AG04449 (cell line): ENCODE measurements at regions not wholly inside any gene's neighbourhood (a gene's known extent, or its start where the extent isn't known, plus 50 kb on each side); places are given as distances from the start of the nearest gene placed in this dataset.
A peak's percentile ranks its signal among the peaks of the same experiment; 100 is the strongest.

Source experiments
- CTCF ChIA-PET: fragments of 350-600 bp; formaldehyde crosslinking; extraction: SDS; loops from one replicate; lab custom pipeline; 2021; ENCODE audit warnings: antibody characterized with exemption; lab: Yijun Ruan, JAX
- POLR2A ChIA-PET: fragments of 400-600, 350-600 bp; formaldehyde crosslinking; extraction: SDS; loops from one replicate; lab custom pipeline; 2020; ENCODE audit warnings: antibody characterized with exemption, inconsistent platforms; lab: Yijun Ruan, JAX
- DNase-seq: peaks from one replicate; pipeline ENCODE4 v3.0.0-alpha.2; 2010; ENCODE audit warnings: low read depth, low spot score
- H3K4me3 ChIP-seq: 2 replicates; pipeline ENCODE4 v1.5.1; 2011; ENCODE audit warnings: low read depth, mild to moderate bottlenecking, control low read depth, low read length
- TF ChIP-seq, protein P1 (sequence below): IDR thresholded peaks from one replicate; pipeline ENCODE4 v1.5.1; 2011; ENCODE audit warnings: mild to moderate bottlenecking, moderate library complexity, low read length, control low read depth, inconsistent platforms; ENCODE audit not compliant: insufficient read depth; ENCODE audit errors: missing control alignments

DNA sequence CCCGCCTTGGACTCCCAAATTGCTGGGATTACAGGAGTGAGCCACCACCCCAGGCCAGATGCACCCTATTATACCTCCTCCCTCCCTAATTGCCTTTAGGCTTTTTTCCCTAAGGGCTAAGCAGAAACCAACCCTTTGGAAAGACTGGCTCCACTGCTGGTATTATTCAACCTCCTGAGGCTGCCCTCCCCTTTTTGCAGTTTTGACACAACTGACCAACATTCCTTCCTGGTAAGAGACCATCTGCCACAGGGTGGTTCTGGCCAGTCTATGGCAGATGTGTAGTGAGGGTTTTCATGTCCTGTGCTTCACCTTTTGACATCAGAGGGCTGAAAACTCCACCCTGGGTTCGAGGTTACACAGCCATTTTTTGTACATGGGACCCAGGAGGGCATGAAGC, 1785.3 kb upstream of the CELF4 start:
- CTCF ChIA-PET, result no interaction called here
- POLR2A ChIA-PET, result no interaction called here

DNA sequence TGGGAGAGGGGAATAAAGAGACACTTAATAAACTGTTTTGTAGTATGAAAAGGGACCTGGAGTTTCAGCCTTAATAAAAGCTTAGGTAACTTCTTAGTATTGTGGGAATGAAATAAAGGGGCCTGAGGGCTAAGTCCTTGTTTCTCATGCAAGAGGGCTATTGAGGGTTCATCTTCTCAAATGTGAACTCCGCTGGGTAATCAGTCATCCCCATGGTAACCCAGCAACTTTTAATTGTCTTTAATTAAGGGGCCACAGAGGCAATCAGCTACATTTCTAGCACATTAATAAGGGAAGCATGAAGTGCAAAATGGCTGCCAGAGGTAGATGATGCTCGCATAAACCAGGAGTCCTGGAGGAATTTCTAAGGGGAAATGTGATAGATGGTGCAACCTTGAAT, 1784.2 kb upstream of the CELF4 start:
- no peak overlapping the region for H3K4me3 ChIP-seq
- CTCF ChIA-PET, result no interaction called here
- POLR2A ChIA-PET, result no interaction called here
- no peak for DNase-seq
- TF ChIP-seq, protein P1, sequence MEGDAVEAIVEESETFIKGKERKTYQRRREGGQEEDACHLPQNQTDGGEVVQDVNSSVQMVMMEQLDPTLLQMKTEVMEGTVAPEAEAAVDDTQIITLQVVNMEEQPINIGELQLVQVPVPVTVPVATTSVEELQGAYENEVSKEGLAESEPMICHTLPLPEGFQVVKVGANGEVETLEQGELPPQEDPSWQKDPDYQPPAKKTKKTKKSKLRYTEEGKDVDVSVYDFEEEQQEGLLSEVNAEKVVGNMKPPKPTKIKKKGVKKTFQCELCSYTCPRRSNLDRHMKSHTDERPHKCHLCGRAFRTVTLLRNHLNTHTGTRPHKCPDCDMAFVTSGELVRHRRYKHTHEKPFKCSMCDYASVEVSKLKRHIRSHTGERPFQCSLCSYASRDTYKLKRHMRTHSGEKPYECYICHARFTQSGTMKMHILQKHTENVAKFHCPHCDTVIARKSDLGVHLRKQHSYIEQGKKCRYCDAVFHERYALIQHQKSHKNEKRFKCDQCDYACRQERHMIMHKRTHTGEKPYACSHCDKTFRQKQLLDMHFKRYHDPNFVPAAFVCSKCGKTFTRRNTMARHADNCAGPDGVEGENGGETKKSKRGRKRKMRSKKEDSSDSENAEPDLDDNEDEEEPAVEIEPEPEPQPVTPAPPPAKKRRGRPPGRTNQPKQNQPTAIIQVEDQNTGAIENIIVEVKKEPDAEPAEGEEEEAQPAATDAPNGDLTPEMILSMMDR, result no peak

More for the DNA sequence above, 1785.3 kb upstream of the CELF4 start:
- H3K4me3 ChIP-seq, result no peak overlapping the region
- no peak for DNase-seq
- TF ChIP-seq, protein P1, result no peak

DNA sequence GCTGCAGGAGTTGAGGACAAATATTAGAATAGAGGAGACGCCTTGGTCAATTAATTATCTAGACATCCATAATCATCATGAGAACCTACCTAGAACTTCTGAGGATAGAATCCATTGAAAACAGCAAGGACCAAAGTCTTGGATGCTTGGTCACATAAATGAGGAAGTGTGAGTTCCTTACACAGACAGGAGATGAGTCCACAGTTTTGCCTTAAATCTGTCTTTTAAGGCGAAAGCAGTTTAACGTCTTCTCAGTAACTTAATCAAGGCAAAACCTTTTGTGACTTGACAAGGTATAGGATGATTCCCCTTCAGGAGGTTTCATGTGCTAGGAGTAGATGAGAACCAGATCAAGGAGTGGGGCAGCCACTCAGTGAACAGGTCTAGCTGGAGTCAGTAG, 1783.2 kb upstream of the CELF4 start:
- TF ChIP-seq, protein P1, result no peak
- H3K4me3 ChIP-seq, result no peak overlapping the region
- POLR2A ChIA-PET, result no interaction called here
- CTCF ChIA-PET, result no interaction called here
- no peak for DNase-seq

DNA sequence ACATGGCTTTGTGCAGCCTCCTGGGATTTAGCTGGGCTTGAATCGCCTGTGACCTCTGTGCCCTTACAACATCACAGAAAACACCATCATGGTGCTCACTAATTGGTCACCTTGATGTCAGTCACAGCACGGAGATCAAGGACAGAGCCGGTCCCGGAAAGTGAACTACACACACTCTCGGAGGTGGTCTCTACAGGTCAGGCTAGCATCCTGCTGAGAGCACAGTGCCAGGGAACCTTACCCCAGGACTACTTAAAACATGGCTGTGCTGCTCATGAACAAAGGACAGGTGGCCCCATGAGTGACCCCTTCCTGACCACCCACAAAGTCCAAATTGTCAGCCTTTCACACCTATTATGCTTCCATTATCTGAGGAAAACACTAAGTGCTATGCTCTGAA, 1782.1 kb upstream of the CELF4 start:
- no peak for DNase-seq
- TF ChIP-seq, protein P1, result no peak
- CTCF ChIA-PET, result no interaction called here
- no peak overlapping the region for H3K4me3 ChIP-seq
- POLR2A ChIA-PET, result no interaction called here

DNA sequence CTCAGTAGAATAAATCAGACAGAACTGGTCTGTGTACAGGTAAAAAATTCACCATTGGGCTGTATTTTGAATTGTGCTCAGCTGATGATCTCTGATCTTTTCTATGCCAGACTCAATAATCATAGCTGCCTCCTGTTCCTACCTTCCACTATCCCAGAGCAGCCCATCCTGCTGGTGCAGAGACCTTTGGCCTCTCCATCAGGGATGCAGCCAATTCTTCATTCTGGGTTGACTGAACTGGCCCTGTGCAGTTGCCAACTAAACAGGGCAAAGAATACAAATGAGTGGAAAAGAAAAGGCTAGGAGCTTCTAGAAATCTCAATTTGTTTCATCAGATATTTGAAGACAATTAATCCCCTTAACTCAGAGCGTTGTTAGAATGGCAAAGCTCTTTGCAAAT, 1781.3 kb upstream of the CELF4 start:
- CTCF ChIA-PET, result no interaction called here
- POLR2A ChIA-PET, result no interaction called here
- no peak for DNase-seq

DNA sequence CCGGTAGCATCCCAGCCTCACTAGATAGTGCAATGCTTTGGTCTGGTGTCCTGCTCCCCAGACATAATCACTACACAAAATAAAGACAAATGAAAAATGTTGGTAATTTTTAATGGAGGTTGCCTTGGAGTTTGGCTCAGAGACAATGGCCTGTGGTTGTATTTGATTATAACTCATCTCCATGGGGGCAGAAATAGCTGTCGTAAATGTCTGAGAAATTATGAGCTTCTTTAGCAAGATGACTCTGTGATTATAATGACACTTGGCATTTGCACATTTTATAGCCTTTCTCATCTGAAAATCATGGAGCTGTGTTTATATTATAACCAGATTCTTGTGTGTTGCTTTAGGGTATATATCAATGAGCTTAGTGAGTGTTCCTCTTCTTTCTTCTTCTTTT, 1779.7 kb upstream of the CELF4 start:
- POLR2A ChIA-PET, result no interaction called here
- CTCF ChIA-PET, result no interaction called here
- H3K4me3 ChIP-seq, result no peak overlapping the region
- TF ChIP-seq, protein P1, result no peak
- peak; percentile 17 for DNase-seq

More for the DNA sequence above, 1781.3 kb upstream of the CELF4 start:
- TF ChIP-seq, protein P1, result no peak
- H3K4me3 ChIP-seq, result no peak overlapping the region
